ENCODE measurements at regions not wholly inside any gene's neighbourhood (a gene's known extent, or its start where the extent isn't known, plus 50 kb on each side); places are given as distances from the start of the nearest gene placed in this dataset.
"Not testable (repeated sequence)": the region's sequence is repeated elsewhere in the genome, so short reads cannot be mapped to it uniquely, and the experiment has no call there.

DNA sequence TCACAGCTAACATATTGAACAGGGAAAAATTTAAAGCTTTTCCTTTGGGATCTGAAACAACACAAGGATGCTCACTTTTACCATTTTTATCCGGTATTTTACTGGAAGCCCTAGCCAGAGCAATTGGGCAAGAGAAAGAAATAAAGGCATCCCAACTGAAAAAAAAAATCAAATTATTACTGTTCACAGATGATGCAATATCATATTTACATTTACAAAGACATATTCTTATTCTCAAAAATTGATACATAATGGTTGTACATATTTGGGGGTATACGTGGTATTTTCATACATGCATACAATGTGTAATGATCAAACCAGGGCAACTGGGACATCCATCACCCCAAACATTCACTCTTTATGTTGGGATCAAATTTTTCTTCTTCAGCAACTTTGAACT is 337.0 kb upstream of the SLC7A11 start:
- no peak for DNase-seq (ENCODE audit: low read depth)
- TF ChIP-seq POLR2A (IDR thresholded peaks at IDR 0.05; ENCODE audit: extremely low read depth, insufficient read length): no peak
- TF ChIP-seq, protein P1, sequence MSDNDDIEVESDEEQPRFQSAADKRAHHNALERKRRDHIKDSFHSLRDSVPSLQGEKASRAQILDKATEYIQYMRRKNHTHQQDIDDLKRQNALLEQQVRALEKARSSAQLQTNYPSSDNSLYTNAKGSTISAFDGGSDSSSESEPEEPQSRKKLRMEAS (IDR thresholded peaks at IDR 0.05; ENCODE audit: low read depth, low read length): no peak
- TF ChIP-seq, protein P2, sequence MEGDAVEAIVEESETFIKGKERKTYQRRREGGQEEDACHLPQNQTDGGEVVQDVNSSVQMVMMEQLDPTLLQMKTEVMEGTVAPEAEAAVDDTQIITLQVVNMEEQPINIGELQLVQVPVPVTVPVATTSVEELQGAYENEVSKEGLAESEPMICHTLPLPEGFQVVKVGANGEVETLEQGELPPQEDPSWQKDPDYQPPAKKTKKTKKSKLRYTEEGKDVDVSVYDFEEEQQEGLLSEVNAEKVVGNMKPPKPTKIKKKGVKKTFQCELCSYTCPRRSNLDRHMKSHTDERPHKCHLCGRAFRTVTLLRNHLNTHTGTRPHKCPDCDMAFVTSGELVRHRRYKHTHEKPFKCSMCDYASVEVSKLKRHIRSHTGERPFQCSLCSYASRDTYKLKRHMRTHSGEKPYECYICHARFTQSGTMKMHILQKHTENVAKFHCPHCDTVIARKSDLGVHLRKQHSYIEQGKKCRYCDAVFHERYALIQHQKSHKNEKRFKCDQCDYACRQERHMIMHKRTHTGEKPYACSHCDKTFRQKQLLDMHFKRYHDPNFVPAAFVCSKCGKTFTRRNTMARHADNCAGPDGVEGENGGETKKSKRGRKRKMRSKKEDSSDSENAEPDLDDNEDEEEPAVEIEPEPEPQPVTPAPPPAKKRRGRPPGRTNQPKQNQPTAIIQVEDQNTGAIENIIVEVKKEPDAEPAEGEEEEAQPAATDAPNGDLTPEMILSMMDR (IDR thresholded peaks at IDR 0.05; ENCODE audit: low read depth, low read length): no peak
- TF ChIP-seq MYC (IDR thresholded peaks at IDR 0.05; ENCODE audit: low read depth, low read length): no peak
- no peak overlapping the region for H3K4me3 ChIP-seq (ENCODE audit: low read depth, low read length)

- not testable (repeated sequence) for H3K4me3 ChIP-seq (ENCODE audit: low read depth, low read length)
- TF ChIP-seq, protein P2 (IDR thresholded peaks at IDR 0.05; ENCODE audit: low read depth, low read length): peak; percentile 5
- peak; percentile 24 for DNase-seq (ENCODE audit: low read depth)
Measured at GRCh38 chr4:138577826-138578225, 335.7 kb upstream of the SLC7A11 start.

DNA sequence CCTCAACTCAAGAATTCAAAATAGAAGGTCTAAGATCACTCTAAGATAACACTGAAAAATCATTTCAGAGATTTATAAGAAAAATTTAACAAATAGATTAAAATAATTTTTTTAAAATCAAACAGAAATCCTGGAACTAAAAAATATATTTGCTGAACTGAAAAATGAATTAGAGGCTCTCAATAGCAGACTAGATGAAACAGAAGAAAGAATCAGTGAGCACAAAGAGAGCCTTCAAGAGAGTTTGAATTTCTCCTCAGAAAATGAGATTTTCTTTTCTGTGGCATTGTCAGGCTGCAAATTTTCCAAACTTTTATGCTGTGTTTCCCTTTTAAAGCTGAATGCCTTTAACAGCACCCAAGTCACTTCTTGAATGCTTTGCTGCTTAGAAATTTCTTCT is 335.0 kb upstream of the SLC7A11 start:
- no peak overlapping the region for H3K4me3 ChIP-seq (ENCODE audit: low read depth, low read length)
- TF ChIP-seq, protein P1 (IDR thresholded peaks at IDR 0.05; ENCODE audit: low read depth, low read length): no peak
- TF ChIP-seq, protein P2 (IDR thresholded peaks at IDR 0.05; ENCODE audit: low read depth, low read length): no peak
- TF ChIP-seq POLR2A (IDR thresholded peaks at IDR 0.05; ENCODE audit: extremely low read depth, insufficient read length) (no peak), MYC (IDR thresholded peaks at IDR 0.05; ENCODE audit: low read depth, low read length) (no peak)
- no peak for DNase-seq (ENCODE audit: low read depth)

- no peak overlapping the region for H3K4me3 ChIP-seq (ENCODE audit: low read depth, low read length)
- peak; percentile 50 for DNase-seq (ENCODE audit: low read depth)
- TF ChIP-seq POLR2A (IDR thresholded peaks at IDR 0.05; ENCODE audit: extremely low read depth, insufficient read length): no peak
- TF ChIP-seq, protein P2 (IDR thresholded peaks at IDR 0.05; ENCODE audit: low read depth, low read length): peak; percentile 44
Measured at GRCh38 chr4:138576684-138577083, 334.5 kb upstream of the SLC7A11 start.

GRCh38 chr4:138573246-138573645 is 331.1 kb upstream of the SLC7A11 start:
- DNase-seq (ENCODE audit: low read depth): no peak
- no peak overlapping the region for H3K4me3 ChIP-seq (ENCODE audit: low read depth, low read length)
- TF ChIP-seq, protein P1 (IDR thresholded peaks at IDR 0.05; ENCODE audit: low read depth, low read length): no peak
- TF ChIP-seq, protein P2 (IDR thresholded peaks at IDR 0.05; ENCODE audit: low read depth, low read length): no peak
- TF ChIP-seq POLR2A (IDR thresholded peaks at IDR 0.05; ENCODE audit: extremely low read depth, insufficient read length) (no peak), MYC (IDR thresholded peaks at IDR 0.05; ENCODE audit: low read depth, low read length) (no peak)

- no peak for DNase-seq (ENCODE audit: low read depth)
- TF ChIP-seq, protein P2 (IDR thresholded peaks at IDR 0.05; ENCODE audit: low read depth, low read length): no peak
- TF ChIP-seq MYC (IDR thresholded peaks at IDR 0.05; ENCODE audit: low read depth, low read length) (no peak), POLR2A (IDR thresholded peaks at IDR 0.05; ENCODE audit: extremely low read depth, insufficient read length) (no peak)
- TF ChIP-seq, protein P1 (IDR thresholded peaks at IDR 0.05; ENCODE audit: low read depth, low read length): no peak
- H3K4me3 ChIP-seq (ENCODE audit: low read depth, low read length): no peak overlapping the region
Measured at GRCh38 chr4:138572007-138572406, 329.9 kb upstream of the SLC7A11 start.
